Amniotic epithelial cell (primary cell): ENCODE measurements at regions not wholly inside any gene's neighbourhood (a gene's known extent, or its start where the extent isn't known, plus 50 kb on each side); places are given as distances from the start of the nearest gene placed in this dataset.
"Not testable (repeated sequence)": the region's sequence is repeated elsewhere in the genome, so short reads cannot be mapped to it uniquely, and the experiment has no call there.

Source experiments
- DNase-seq: peaks from one replicate; pipeline ENCODE4 v3.0.0-alpha.2; 2010; ENCODE audit warnings: low read depth

DNA sequence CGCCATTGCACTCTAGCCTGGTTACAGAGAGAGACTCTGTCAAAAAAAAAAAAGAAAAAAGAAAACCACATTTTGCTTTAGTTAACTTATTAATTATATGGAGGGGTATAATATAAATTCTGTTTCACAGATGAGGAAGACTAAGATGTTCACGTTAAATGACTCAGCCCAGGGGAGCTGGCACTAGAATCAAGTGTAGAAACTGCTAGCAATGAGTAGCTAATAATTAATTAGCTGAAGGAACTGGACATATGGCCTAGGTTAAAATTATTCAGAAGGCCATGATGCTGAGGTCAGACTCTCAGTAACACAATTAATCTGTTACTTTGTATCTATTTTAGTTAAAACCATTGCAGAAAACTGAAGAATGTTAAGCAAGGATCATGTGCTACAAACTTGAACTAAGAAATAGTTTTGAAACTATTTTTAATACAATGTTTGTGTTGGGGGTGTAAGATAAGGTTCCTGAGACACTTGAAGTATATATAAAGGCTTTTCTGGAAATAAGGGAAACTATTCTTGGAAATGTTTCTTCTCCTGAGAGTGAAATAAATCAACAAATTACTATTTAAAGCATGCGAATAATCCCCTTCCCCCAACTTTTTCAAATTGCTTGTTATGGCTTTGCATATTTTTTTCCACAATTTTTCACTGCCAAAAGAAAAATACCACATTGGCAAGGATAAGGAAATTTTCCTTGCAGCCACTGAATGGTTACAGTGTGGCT lies 589.3 kb downstream of the SOX5 start:
- DNase-seq = no peak

DNA sequence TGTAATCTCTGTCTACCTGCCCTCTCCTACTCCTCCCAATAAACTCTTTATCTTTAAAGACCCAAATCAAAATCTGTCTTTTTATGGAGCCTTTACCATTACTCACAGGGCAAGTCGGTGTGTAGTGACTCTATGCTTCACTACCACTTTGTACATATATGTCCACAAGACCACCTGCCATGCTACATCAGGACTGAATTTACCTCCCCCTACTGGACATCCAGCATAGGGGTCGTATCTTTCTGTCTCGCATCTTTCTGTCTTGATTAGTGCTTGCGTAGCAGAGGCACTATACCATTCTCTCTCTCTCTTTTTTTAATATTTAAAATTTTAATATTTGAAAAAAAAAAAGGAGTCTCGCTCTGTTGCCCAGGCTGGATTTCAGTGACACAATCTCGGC lies 587.5 kb downstream of the SOX5 start:
- DNase-seq = no peak

DNA sequence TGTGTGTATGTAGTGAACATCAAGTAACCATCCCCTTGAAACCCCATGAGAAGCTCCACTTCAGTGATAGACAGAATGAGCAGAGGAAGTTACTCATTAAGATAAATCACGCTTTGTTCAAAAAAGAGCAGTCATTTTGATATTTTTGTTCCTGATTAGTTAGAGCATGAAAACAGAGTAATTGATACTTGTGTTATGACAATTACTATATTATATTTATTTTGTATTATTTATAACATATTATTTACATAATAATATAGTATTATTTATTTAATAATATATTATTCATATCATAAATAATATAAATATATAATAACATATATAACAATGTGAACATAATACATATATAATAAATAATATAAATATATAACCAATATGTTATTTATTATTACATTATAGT lies 580.9 kb downstream of the SOX5 start:
- no peak for DNase-seq

DNA sequence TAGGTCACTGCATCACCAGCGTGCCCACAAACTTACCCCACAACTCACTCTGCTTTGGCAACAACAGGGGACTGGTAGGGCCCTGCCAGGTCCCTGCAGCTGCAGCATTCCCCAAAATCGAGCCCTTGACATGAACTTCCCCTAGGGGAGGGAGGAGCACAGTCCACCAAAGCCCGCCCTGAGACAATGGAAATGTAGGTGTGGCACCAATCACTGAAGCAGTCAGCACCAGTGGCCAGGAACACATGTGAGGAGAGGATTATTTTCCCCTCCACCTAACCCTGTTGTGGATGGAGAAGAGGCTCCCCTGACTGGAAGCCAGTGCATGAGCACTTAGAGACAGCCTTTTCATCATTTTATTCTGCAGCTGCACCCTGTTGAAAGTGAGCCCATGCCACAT lies 573.8 kb downstream of the SOX5 start:
- DNase-seq = no peak

DNA sequence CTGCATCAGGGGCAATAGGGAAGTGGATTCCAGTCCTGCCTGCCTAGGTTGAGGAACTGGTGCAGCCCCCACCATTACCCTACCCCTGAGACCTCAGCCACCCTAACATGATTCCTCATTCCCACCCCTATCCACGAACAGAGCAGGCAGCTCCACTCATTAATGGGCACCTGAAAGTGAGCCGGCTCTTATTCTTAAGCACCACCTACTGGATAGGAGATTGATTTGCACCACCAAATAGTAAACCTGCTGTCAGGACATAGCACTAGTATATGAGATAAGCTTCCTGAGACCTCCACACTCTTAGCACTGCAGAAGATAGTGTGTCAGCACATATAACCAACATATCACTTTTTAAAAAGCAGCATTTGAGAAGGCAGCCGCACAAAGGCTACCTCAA lies 573.2 kb downstream of the SOX5 start:
- no peak for DNase-seq

DNA sequence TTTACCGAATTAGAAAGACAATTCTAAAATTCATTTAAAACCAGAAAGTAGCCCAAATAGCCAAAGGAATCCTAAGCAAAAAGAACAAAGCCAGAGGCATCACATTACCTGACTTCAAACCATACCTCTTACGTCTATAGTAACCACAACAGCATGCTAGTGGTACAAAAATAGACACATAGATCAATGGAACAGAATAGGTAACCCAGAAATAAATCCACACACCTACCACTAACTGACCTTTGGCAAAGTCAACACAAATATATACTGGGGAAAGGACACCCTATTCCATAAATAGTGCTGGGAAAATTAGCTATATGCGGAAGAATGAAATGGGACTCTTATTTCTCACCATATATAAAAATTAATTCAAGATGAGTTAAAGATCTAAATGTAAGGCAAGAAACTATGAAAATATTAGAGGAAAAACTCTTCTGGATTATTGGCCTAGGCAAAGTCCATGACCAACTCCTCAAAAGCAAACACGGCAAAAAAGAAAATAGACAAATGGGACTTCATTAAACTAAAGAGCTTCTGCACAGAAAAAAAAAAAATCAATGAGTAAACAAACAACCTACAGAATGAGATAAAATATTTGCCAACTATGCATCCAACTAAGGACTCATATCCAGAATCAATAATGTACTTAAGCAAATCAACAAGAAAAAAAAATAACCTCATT lies 568.9 kb downstream of the SOX5 start:
- DNase-seq = no peak

DNA sequence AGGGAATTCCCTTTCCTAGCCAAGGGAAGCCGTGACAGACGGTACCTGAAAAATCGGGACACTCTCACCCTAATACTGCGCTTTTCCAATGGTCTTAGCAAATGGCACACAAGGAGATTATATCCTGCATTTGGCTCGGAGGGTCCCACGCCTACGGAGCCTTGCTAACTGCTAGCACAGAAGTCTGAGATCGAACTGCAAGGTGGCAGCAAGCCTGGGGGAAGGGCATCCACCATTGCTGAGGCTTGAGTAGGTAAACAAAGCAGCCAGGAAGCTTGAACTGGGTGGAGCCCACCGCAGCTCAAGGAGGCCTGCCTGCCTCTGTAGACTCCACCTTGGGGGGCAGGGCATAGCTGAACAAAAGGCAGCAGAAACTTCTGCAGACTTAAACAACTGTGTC lies 560.6 kb downstream of the SOX5 start:
- DNase-seq = not testable (repeated sequence)

DNA sequence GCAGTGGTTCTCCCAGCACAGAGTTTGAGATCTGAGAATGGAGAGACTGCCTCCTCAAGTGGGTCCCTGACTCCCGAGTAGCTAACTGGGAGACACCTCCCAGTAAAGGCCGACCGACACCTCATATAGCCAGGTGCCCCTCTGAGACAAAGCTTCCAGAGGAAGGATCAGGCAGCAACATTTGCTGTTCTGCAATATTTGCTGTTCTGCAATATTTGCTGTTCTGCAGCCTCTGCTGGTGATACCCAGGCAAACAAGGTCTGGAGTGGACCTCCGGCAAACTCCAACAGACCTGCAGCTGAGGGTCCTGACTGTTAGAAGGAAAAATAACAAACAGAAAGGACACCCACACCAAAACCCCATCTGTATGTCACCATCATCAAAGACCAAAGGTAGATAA lies 560.2 kb downstream of the SOX5 start:
- DNase-seq = not testable (repeated sequence)

DNA sequence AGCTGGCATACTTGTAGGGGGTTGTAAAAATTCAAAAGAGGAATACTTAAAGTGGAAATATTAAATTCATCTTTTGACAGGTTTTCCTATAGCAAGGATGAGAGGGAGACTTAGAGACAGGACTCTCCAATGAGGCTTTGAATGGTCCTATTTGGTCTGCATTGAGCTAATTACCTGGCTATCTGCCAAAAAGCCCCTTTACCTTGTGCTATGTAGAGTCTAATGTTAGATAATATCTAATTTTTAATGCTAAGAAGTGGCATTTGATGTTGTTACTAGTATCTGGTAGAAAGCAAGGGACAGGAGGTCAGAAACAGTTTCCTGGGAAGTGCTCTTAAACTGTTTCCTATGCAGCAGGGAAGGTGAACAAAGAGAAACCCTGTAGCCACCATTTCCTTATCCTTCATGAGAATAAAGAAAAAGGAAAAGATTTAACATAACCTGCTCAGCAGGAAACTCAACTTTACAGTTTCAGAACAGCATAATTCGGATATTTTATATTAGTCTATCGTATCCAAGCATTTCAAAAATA lies 550.0 kb downstream of the SOX5 start:
- no peak for DNase-seq

DNA sequence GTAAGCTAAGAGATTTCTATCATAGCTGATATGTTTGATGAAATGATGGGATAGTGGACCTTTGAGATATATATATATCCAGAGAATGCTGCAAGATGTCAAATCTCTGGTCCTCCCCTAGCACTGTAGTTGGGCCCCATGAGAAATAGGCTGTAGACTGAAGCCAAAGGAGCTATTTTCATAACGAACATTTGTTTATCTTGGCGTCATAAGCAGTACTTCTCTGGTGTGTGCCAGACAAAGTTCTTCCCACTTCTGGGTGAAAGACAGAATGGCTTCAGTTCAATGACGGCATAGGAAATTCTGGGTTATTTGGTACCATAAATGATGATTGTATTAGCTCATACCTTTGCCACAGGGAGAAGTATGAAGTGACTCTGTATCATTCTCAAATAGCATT lies 534.3 kb downstream of the SOX5 start:
- no peak for DNase-seq

DNA sequence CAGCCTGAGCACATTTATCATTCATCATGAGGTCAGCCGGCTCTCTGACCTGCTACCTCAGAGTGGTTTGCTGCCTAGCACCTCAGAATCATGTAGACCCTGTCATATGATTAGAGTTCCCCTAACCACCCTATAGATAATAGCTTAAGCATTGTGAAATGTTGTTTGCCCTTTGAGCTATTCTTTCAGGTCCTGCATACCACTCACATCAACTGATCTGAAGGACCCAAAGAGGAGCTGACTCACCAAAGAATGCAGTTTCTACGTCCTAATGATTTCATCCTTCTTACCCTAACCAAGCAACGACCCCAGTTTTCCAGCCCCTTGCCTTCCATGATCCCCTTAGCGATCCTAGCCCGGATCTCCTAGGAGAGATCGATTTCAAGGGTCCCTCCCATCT lies 527.9 kb downstream of the SOX5 start:
- DNase-seq = no peak

DNA sequence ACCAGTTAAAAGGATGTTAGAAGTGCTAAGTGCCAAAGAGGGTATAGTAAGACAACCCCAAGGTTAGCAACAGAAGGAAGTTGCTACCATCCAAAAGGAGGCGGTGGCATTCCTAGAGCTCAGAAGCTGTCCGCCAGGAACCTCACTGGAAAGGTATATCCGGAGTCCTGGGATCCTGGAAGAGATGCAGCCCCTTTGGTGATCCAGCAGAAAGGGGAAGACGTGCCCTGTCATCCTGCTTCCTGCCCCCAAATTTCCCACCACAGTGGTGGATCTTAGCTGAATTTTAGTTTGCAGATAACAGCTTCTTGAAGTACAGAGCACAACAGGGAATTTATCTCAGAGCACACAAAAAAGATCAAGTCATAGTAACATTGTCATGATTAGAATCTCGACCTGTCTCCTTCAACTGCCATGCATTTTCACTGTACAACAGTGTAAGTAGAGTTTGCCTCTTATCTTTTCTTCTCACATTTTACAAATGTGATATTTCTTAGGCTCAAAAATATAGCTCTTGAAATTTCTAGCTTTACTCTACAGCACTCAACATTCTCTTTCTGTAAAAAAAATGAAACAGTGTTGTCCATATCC lies 526.3 kb downstream of the SOX5 start:
- DNase-seq = no peak

DNA sequence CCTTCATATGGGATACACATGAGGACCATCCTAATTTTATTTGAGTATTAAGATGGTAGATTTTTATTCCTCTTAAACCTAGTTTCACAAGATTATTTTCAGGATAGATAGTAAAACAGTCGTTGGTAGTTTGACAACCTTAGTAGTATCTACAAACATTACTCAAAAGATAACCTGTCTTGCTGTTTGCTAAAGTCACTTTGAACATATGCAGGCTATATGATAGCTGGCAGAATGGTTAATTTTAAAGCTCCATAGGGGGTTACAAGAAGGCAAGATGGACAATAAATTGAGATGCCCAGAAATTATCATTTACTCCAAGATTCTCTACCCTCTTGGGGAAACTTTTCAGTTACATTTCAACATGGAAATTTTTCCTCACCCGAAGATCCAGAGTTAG lies 525.7 kb downstream of the SOX5 start:
- DNase-seq = no peak

DNA sequence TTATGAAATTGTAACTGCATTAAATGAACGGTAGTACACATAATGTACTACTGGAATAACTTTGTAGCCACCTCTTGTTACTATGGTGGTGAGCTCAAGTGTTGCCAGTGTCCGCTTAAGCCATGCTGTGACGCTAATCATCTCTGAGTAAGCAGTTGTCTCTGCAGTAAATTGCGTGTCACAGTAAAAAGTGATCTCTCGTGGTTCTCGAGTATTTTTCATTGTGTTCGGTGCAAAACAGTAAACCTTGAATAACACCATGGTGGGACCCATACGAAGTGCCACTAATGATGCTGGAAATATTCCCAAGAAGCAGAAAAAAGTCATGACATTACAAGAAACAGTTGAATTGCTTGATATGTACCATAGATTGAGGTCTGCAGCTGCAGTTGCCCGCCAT lies 524.8 kb downstream of the SOX5 start:
- no peak for DNase-seq

DNA sequence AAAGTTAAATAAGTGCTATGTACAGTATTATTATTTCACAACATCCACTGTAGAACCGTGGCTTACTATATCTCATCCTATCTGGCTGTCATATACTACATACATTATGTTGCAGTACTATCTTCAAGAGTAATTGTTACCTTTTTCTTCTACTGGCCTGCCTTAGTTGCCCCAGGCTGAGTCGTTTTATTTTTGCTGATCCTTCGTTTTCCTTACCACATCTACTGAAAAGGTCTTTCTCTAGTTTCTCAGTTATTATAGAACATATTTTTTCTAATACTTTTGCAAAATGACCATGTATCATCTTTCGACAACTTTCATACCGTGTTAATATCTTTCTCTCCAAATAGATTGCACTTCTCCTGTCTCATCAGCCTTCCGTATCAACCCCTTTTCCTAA lies 523.1 kb downstream of the SOX5 start:
- no peak for DNase-seq

DNA sequence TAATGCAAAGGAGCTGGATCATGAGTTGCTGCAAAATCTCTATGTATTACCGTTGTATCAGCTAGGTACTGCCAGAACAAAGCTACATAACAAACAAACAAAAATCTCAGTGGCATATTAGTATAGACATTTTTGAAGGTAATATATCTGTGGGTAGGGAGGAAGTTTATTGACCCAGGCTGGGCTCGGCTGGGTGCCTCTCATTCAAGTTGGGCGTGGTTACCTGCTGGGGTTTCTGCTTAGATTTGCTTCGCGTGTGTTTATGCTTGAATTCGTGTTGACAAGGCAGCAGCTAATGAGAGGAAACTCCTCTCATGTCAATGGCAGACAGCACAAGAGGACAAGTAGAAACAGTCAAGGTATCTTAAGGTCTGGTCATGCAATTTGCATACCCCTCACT lies 520.7 kb downstream of the SOX5 start:
- no peak for DNase-seq

DNA sequence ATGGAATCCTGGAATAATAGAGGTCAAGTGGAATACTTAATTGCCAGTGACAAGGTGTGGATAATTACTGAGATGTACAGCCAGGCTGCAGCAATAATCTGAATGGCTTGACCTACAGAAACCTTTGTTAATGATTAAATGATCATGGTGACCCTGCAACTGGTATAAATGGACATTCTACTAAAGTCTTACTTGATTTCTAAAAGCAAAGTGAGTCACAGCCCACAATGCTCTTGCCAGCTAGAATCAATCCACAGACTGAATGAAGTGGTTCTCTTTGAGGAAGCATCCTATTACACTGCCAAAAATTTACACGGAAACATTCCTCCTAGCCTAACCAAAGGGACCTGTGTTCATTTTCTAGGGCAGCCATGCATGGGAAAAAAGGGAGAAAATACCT lies 518.5 kb downstream of the SOX5 start:
- no peak for DNase-seq

DNA sequence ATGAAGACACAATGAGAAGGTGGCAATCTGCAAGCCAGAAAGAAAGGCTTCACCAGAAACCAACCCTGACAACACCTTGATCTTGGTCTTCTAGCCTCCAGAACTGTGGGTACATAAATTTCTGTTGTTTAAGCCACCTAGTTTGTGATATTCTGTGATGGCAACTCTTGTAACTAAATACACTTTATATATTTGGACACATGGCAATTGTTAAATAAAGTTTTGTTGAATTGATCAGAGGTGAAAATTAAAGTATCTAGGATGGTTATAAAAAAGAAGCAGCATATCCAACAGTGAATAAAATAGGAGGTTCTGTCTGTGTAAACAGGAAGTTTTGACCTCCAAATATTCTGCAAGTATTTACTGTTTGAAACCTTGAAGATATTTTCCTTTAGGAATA lies 516.3 kb downstream of the SOX5 start:
- no peak for DNase-seq

DNA sequence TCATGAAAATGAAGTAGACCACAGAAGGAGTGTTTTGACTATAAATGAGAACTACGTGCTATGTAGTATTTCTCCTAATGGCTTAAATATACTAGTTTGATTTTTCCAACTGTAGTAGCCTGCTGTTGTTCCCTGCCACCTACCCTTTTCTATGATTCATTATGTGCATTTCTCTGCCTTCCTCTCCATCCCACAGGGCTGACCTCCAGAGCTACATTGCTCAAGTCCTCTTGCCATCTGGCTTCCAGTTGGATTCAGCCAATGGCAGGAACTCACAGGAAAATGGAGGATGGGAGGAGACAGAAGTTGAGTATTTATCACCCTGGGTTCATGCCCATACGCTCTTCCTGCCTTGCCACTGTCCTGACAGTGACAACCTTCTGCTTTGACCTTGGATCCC lies 515.3 kb downstream of the SOX5 start:
- DNase-seq = no peak

DNA sequence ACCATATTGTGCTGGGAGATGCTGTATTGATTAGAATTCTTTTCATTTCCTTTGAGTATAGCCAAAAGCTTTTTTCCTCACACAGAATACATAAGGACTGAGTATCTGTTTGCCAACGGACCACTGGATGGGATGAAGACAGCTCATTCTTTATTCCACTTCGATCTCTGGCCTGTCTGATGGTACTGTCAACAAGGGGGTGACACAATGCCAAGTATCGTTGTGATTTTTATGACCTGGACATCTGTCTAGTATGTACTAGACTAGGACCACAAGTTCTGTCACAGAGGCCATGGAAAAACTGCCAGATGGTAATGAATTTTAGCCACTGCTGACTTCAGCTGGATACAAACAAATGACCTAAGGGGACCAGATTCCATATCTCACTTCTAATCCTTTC lies 502.7 kb downstream of the SOX5 start:
- DNase-seq = no peak

DNA sequence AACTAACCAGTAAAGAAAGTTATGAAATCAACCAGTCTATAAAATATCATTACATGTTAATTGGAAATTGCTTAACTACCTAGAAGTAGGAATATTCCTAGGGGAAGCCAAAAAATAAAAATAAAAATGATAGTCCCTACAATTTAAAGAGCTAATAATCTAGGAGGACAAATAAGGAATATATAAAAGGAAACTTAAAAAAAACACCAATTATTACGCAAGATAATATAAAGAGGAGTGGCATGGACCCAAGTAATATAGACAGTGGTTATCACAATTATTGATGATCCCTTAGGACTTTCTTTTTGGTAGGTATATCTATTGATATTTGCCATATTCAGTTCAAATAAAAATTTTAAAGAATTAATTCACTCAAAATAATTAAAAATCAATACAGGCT lies 498.7 kb downstream of the SOX5 start:
- DNase-seq = no peak

DNA sequence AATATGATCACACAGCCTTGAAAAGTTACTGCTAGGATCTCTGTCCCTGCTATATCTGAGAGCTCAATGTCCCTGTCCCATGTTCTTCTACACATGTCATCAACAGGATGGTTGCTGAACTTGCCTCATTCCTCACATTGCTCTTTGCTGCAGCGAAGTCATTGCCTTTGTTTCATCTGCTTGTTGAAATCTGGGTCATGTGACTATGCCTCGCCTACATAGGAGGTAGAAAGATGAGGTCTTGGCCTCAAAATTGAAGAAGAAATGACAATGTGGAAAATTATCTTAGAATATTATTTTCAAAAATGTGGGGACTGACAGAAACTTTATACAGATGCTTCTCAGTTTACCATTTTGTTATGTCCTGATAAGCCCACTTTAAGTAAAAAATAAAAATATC lies 494.2 kb downstream of the SOX5 start:
- DNase-seq = no peak

DNA sequence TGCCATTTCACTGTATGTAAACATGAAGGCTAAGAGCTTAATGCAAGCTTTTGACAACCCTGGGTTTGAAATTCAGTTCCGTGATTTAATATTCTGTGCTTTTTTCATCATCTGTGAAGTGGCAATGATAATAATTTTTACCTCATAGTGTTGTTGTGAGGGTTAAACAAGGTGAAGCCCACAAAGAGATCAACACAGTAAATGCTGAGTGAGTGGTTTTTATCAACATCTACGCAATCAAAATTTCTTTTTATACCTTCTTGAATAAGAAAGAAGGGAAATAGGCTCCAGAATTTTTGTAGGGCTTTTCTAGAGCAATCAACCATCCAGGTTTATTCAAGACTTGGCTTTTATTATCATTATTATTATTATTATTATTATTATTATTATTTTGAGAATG lies 490.8 kb downstream of the SOX5 start:
- DNase-seq = no peak

DNA sequence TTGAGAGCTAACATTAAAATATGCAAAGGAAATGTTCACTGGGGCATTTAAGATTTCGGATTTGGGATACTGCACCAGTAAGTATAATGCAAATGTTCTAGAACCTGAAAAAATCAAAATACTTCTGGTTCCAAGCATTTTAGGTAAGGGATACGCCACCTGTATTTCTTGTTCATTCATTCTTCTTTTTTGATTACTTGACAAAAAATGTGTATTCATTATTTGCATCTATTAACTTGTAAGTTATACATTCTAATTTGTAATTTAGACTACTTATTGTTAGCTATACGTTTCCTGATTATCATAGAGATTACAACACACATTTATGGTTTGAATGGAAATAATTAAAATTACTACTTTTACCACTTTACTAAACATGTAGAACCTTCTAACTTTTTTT lies 486.9 kb downstream of the SOX5 start:
- DNase-seq = no peak
